ENCODE measurements at regions not wholly inside any gene's neighbourhood (a gene's known extent, or its start where the extent isn't known, plus 50 kb on each side); places are given as distances from the start of the nearest gene placed in this dataset.

DNA sequence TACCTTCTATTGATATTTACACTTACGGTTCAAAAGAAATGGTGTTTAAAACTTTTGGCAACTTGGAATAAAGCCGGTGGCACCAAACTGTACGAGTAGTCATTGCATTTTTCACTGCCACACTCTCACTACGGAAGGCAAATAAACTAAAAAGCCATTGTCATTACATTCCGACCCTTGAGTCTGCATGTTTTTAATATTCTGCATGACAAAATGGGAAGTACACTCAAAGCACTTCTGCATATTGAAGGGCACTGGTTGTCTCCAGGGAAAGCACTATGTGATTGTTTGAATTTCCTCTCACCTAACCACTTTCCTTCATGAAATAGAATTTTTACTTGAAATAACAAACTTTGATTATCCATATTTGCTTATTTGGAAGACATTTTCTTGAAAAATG lies 426.3 kb downstream of the CETN3 start:
- Histone ChIP-seq H3K27me3 (ENCODE audit: control insufficient read depth, insufficient read depth, low read length) (no peaks in the 10 kb centered on the region), H3K27ac (ENCODE audit: low read depth, low read length) (no peak overlapping the region), H3K4me3 (ENCODE audit: low read depth, low read length) (no peak overlapping the region), H3K9me3 (ENCODE audit: control insufficient read depth, insufficient read depth, low read length) (no peaks in the 10 kb centered on the region)
- TF ChIP-seq, protein P1, sequence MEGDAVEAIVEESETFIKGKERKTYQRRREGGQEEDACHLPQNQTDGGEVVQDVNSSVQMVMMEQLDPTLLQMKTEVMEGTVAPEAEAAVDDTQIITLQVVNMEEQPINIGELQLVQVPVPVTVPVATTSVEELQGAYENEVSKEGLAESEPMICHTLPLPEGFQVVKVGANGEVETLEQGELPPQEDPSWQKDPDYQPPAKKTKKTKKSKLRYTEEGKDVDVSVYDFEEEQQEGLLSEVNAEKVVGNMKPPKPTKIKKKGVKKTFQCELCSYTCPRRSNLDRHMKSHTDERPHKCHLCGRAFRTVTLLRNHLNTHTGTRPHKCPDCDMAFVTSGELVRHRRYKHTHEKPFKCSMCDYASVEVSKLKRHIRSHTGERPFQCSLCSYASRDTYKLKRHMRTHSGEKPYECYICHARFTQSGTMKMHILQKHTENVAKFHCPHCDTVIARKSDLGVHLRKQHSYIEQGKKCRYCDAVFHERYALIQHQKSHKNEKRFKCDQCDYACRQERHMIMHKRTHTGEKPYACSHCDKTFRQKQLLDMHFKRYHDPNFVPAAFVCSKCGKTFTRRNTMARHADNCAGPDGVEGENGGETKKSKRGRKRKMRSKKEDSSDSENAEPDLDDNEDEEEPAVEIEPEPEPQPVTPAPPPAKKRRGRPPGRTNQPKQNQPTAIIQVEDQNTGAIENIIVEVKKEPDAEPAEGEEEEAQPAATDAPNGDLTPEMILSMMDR (IDR thresholded peaks at IDR 0.05; ENCODE audit: low read depth, low read length): no peak
- POLR2A ChIA-PET: no interaction called here
- no peak for DNase-seq (ENCODE audit: low read depth, low spot score)
- CTCF ChIA-PET: no interaction called here

DNA sequence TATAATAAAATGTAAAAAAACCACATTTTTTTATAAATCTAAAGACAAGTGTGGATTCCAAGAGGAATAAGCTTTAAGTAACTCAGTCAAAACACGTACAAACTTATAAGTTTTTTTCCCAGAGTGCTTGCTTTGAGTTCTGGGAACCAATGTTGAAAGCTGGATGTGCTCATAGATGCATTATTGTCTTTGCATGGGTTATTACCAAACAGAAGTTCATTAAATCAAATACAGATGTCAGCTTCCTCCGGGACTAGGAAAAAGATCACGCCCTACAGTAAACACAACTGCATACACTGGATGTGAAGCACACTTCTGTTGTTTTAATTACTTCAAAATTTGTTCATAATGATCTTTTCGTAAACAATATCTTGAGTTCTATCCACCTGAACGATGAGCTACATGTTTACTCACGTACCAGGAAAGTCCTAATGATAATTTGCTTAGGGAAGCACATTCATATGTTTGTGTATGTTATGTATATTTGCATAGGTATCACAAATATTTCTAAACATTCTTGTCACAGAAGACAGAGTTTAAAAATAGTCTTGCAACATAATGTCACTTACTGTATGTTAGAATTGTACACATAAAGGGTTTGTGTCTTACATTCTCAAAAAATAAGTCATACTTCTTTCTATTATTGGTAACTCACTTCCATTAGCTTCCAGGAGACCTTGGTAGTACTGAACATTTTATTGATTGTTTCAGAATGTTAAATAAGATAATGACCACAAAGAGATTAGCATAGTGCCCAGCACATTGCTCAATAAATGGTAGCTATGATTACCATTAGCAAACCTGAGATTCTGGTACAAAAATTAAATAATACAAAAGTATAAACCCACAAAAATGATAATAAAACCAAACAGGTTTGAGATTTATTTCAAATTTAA lies 427.4 kb downstream of the CETN3 start:
- H3K9me3 ChIP-seq (ENCODE audit: control insufficient read depth, insufficient read depth, low read length): no peaks in the 10 kb centered on the region
- DNase-seq (ENCODE audit: low read depth, low spot score): no peak
- H3K4me3 ChIP-seq (ENCODE audit: low read depth, low read length): no peak overlapping the region
- H3K27ac ChIP-seq (ENCODE audit: low read depth, low read length): no peak overlapping the region
- CTCF ChIA-PET: no interaction called here
- no peaks in the 10 kb centered on the region for H3K27me3 ChIP-seq (ENCODE audit: control insufficient read depth, insufficient read depth, low read length)
- TF ChIP-seq, protein P1 (IDR thresholded peaks at IDR 0.05; ENCODE audit: low read depth, low read length): no peak
- POLR2A ChIA-PET: no interaction called here

DNA sequence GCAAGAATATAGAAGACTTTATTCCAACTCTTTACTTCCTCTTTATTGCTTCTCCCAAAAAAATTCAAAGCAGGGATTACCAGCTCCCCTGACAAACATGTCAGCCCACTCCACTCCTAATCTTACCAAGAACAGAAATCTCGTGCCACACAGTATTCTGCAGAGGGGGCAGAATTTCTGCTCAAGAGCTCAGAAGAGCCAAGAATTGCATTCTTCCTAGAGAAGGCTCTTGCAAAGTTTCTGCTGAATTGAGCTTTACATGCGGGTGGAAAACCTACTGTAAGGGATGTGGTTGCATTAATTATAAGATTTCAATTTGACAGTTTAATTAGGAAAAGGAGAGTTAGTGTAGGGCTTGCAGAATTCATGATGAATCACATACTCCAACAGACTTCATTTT lies 428.5 kb downstream of the CETN3 start:
- Histone ChIP-seq H3K27me3 (ENCODE audit: control insufficient read depth, insufficient read depth, low read length) (no peaks in the 10 kb centered on the region), H3K27ac (ENCODE audit: low read depth, low read length) (no peak overlapping the region), H3K4me3 (ENCODE audit: low read depth, low read length) (no peak overlapping the region), H3K9me3 (ENCODE audit: control insufficient read depth, insufficient read depth, low read length) (no peaks in the 10 kb centered on the region)
- ChIA-PET POLR2A (no interaction called here), CTCF (no interaction called here)
- DNase-seq (ENCODE audit: low read depth, low spot score): no peak
- TF ChIP-seq, protein P1 (IDR thresholded peaks at IDR 0.05; ENCODE audit: low read depth, low read length): no peak

DNA sequence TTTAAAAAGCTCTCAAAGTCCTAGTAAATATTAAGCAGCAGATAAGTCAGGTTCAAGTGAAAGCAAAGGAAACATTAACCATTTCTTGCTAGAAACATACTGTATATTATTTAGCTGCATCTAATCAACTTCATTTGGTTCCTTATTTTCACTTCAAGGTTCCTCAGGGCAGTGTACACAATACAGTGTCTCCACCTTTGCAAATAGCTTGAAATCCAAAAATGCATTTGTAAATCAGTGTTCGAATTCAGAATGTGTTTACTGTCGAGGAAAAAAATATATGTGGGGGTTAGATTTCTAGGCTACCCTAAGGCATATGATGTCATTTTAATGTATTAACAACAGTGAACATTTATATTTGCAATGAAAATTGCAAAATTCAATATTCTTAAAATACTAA lies 436.0 kb downstream of the CETN3 start:
- no peak for DNase-seq (ENCODE audit: low read depth, low spot score)
- Histone ChIP-seq H3K4me3 (ENCODE audit: low read depth, low read length) (no peak overlapping the region), H3K9me3 (ENCODE audit: control insufficient read depth, insufficient read depth, low read length) (no peaks in the 10 kb centered on the region), H3K27me3 (ENCODE audit: control insufficient read depth, insufficient read depth, low read length) (no peaks in the 10 kb centered on the region), H3K27ac (ENCODE audit: low read depth, low read length) (no peak overlapping the region)
- ChIA-PET POLR2A (no interaction called here), CTCF (no interaction called here)
- TF ChIP-seq, protein P1 (IDR thresholded peaks at IDR 0.05; ENCODE audit: low read depth, low read length): no peak

DNA sequence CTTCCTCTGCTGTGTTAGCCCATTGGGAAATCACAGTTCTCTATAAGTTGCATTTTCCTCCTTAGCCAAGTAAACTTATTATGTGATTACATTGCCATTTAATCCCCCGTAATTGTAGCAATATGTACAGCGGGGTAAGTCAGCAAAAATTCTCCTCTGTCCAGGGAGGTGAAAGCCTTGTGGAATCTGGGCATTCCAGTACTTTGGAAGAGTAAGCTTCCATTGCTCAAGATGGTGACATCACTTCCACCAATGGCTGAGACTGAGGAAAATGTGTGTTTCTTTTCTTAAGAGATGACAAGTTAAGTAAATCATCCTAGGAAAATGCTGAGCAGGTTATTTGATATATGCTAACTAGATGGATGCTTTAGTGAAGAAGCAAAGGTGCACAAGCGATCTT lies 436.7 kb downstream of the CETN3 start:
- TF ChIP-seq, protein P1 (IDR thresholded peaks at IDR 0.05; ENCODE audit: low read depth, low read length): no peak
- ChIA-PET CTCF (no interaction called here), POLR2A (no interaction called here)
- Histone ChIP-seq H3K9me3 (ENCODE audit: control insufficient read depth, insufficient read depth, low read length) (no peaks in the 10 kb centered on the region), H3K27me3 (ENCODE audit: control insufficient read depth, insufficient read depth, low read length) (no peaks in the 10 kb centered on the region), H3K4me3 (ENCODE audit: low read depth, low read length) (no peak overlapping the region), H3K27ac (ENCODE audit: low read depth, low read length) (no peak overlapping the region)
- no peak for DNase-seq (ENCODE audit: low read depth, low spot score)

Measured in AG04450 (cell line).